ENCODE measurements at regions not wholly inside any gene's neighbourhood (a gene's known extent, or its start where the extent isn't known, plus 50 kb on each side); places are given as distances from the start of the nearest gene placed in this dataset.

DNA sequence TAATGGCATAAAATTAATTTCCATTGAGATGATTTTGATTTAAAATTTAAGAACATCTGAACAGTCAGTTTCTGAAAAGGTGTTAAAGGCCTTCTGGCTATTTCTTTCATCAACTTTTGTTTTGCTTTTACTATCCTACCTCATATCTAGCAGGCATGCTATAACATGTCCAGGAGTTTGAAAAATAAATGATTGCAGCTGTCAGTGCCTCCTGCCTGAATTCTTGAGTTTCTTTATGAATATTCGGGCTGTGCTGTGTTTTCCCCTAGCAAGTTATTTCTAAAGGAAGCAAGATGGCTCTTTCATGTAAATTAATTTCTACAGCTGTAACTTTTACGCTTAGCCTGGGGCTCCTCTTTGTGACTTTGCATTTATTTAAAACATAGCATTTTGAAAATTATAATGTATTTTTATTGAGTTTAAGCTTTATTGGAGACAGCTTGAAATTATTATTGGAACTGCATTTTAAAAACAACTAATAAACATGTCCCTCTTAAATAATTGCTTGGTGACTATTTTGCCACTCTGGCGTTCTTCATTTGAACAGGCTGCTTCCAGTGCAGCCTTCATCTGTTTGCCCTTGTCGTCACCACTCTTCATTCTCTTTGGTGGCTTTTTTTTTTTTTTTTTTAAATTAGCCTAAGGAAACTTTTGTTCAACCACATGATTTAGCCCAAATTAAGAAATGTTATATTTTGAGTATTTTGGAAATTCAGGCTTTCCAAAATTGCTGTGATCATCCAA, 1083.4 kb upstream of the LRRN3 start:
- Histone ChIP-seq H3K9me3 (ENCODE audit: control insufficient read depth in 2 of 2, insufficient read depth in 1 of 2, low read length in 1 of 2) (no peaks in the 10 kb centered on the region), H3K4me1 (ENCODE audit: control insufficient read depth in 2 of 2, insufficient read depth in 2 of 2, low read length in 2 of 2) (no peaks in the 10 kb centered on the region), H3K27ac (ENCODE audit: low read depth in 1 of 2, low read length in 1 of 2) (no peak overlapping the region), H3K27me3 (ENCODE audit: control insufficient read depth in 2 of 2, insufficient read depth in 1 of 2, low read length in 1 of 2) (no peaks in the 10 kb centered on the region), H3K4me3 (ENCODE audit: low read length in 2 of 2) (no peak overlapping the region), H3K36me3 (ENCODE audit: control insufficient read depth in 2 of 2, insufficient read depth in 2 of 2, low read length in 1 of 2) (no peaks in the 10 kb centered on the region)
- no peak for DNase-seq (ENCODE audit: low read depth in 6 of 9, low spot score in 9 of 9)
- 91% methylated on average over 4 of the region's 4 CpGs for WGBS

GRCh38 chr7:110010359-110010758, 1080.6 kb upstream of the LRRN3 start:
- Histone ChIP-seq H3K4me1 (ENCODE audit: control insufficient read depth in 2 of 2, insufficient read depth in 2 of 2, low read length in 2 of 2) (no peaks in the 10 kb centered on the region), H3K27ac (ENCODE audit: low read depth in 1 of 2, low read length in 1 of 2) (no peak overlapping the region), H3K27me3 (ENCODE audit: control insufficient read depth in 2 of 2, insufficient read depth in 1 of 2, low read length in 1 of 2) (no peaks in the 10 kb centered on the region), H3K36me3 (ENCODE audit: control insufficient read depth in 2 of 2, insufficient read depth in 2 of 2, low read length in 1 of 2) (no peaks in the 10 kb centered on the region), H3K9me3 (ENCODE audit: control insufficient read depth in 2 of 2, insufficient read depth in 1 of 2, low read length in 1 of 2) (no peaks in the 10 kb centered on the region), H3K4me3 (ENCODE audit: low read length in 2 of 2) (no peak overlapping the region)
- DNase-seq (ENCODE audit: low read depth in 6 of 9, low spot score in 9 of 9): no peak
- 64% methylated on average over 3 of the region's 3 CpGs for WGBS

DNA sequence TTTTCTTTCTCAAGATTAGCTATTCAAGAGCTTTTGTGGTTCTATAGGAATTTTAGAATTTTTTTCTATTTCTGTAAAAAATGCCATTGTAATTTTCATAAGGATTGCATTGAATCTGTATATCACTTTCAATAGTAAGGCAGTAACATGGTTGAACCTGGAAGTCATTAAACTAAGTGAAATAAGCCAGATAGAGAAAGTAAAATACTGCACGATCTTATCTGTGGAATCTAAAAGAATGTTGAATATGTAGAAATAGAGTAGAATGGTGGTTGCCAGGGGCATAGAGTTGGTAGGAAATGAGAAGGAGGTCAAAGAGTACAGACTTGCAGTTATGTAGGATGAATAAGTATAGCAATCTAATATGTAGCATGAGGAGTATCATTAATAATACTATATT, 1073.5 kb upstream of the LRRN3 start:
- WGBS: 89% methylated on average over 1 of the region's 1 CpG

GRCh38 chr7:110027385-110027784, 1063.5 kb upstream of the LRRN3 start:
- Histone ChIP-seq H3K4me3 (ENCODE audit: low read length in 2 of 2) (no peak overlapping the region), H3K9me3 (ENCODE audit: control insufficient read depth in 2 of 2, insufficient read depth in 1 of 2, low read length in 1 of 2) (no peaks in the 10 kb centered on the region), H3K27ac (ENCODE audit: low read depth in 1 of 2, low read length in 1 of 2) (no peak overlapping the region), H3K4me1 (ENCODE audit: control insufficient read depth in 2 of 2, insufficient read depth in 2 of 2, low read length in 2 of 2) (no peaks in the 10 kb centered on the region), H3K27me3 (ENCODE audit: control insufficient read depth in 2 of 2, insufficient read depth in 1 of 2, low read length in 1 of 2) (no peaks in the 10 kb centered on the region), H3K36me3 (ENCODE audit: control insufficient read depth in 2 of 2, insufficient read depth in 2 of 2, low read length in 1 of 2) (no peaks in the 10 kb centered on the region)
- 90% methylated on average over 3 of the region's 3 CpGs for WGBS
- no peak for DNase-seq (ENCODE audit: low read depth in 6 of 9, low spot score in 9 of 9)

More for the DNA sequence above, 1073.5 kb upstream of the LRRN3 start:
- no peaks in the 10 kb centered on the region for H3K36me3 ChIP-seq (ENCODE audit: control insufficient read depth in 2 of 2, insufficient read depth in 2 of 2, low read length in 1 of 2)
- DNase-seq (ENCODE audit: low read depth in 6 of 9, low spot score in 9 of 9): no peak
- no peaks in the 10 kb centered on the region for H3K27me3 ChIP-seq (ENCODE audit: control insufficient read depth in 2 of 2, insufficient read depth in 1 of 2, low read length in 1 of 2)
- H3K27ac ChIP-seq (ENCODE audit: low read depth in 1 of 2, low read length in 1 of 2): no peak overlapping the region
- no peaks in the 10 kb centered on the region for H3K4me1 ChIP-seq (ENCODE audit: control insufficient read depth in 2 of 2, insufficient read depth in 2 of 2, low read length in 2 of 2)
- no peaks in the 10 kb centered on the region for H3K9me3 ChIP-seq (ENCODE audit: control insufficient read depth in 2 of 2, insufficient read depth in 1 of 2, low read length in 1 of 2)
- no peak overlapping the region for H3K4me3 ChIP-seq (ENCODE audit: low read length in 2 of 2)

- 91% methylated on average over 1 of the region's 1 CpG for WGBS
- no peaks in the 10 kb centered on the region for H3K36me3 ChIP-seq (ENCODE audit: control insufficient read depth in 2 of 2, insufficient read depth in 2 of 2, low read length in 1 of 2)
- peaks cover 0 to 5% of the 10 kb centered on the region in 2 donors for H3K9me3 ChIP-seq (ENCODE audit: control insufficient read depth in 2 of 2, insufficient read depth in 1 of 2, low read length in 1 of 2)
- H3K27me3 ChIP-seq (ENCODE audit: control insufficient read depth in 2 of 2, insufficient read depth in 1 of 2, low read length in 1 of 2): no peaks in the 10 kb centered on the region
- H3K4me3 ChIP-seq (ENCODE audit: low read length in 2 of 2): no peak overlapping the region
- no peak overlapping the region for H3K27ac ChIP-seq (ENCODE audit: low read depth in 1 of 2, low read length in 1 of 2)
- DNase-seq (ENCODE audit: low read depth in 6 of 9, low spot score in 9 of 9): no peak
- H3K4me1 ChIP-seq (ENCODE audit: control insufficient read depth in 2 of 2, insufficient read depth in 2 of 2, low read length in 2 of 2): no peaks in the 10 kb centered on the region
These were observed 1047.4 kb upstream of the LRRN3 start for GRCh38 chr7:110043519-110043918.

DNA sequence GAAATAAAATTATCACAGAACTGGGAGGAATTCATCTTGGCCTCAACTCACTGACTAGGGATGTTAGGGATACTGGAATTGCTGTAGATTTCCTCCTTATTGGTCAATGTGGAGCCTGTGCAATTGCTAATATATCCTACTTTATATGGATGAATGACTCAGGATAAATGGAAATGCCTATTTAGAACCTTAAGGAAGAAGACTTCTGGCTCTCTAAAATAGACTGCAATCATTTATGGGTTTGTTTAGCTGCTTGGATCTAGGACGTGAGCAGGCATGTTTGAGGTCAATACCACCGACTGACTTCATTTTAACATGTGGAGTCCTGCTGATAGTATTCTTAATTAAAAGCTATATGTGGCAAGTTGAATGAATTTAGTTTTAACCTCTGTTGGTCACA, 1040.1 kb upstream of the LRRN3 start:
- H3K27ac ChIP-seq (ENCODE audit: low read depth in 1 of 2, low read length in 1 of 2): no peak overlapping the region
- no peak overlapping the region for H3K4me3 ChIP-seq (ENCODE audit: low read length in 2 of 2)
- no peaks in the 10 kb centered on the region for H3K4me1 ChIP-seq (ENCODE audit: control insufficient read depth in 2 of 2, insufficient read depth in 2 of 2, low read length in 2 of 2)
- H3K27me3 ChIP-seq (ENCODE audit: control insufficient read depth in 2 of 2, insufficient read depth in 1 of 2, low read length in 1 of 2): no peaks in the 10 kb centered on the region
- no peak for DNase-seq (ENCODE audit: low read depth in 6 of 9, low spot score in 9 of 9)
- H3K9me3 ChIP-seq (ENCODE audit: control insufficient read depth in 2 of 2, insufficient read depth in 1 of 2, low read length in 1 of 2): no peaks in the 10 kb centered on the region
- 87% methylated on average over 2 of the region's 2 CpGs for WGBS
- H3K36me3 ChIP-seq (ENCODE audit: control insufficient read depth in 2 of 2, insufficient read depth in 2 of 2, low read length in 1 of 2): no peaks in the 10 kb centered on the region

DNA sequence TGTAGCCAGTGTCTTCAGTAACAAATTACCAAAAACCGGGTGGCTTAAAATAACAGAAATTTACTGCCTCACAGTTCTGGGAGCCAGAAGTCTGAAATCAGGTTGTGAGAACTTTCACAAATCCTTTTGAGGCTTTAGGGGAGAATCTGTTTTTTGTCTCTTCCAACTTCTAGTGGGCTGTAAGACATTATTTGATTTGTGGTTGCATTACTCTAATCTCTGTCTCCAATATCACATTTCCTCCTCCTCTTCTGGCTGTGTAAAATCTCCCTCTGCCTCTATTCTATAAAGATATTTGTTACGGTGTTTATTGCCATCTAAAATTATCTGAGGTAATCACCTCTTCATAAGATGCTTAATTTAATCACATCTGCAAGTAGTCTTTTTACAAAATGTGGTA, 1039.6 kb upstream of the LRRN3 start:
- no peak overlapping the region for H3K4me3 ChIP-seq (ENCODE audit: low read length in 2 of 2)
- no peak overlapping the region for H3K27ac ChIP-seq (ENCODE audit: low read depth in 1 of 2, low read length in 1 of 2)

GRCh38 chr7:110056331-110056730, 1034.6 kb upstream of the LRRN3 start:
- Histone ChIP-seq H3K9me3 (ENCODE audit: control insufficient read depth in 2 of 2, insufficient read depth in 1 of 2, low read length in 1 of 2) (no peaks in the 10 kb centered on the region), H3K27ac (ENCODE audit: low read depth in 1 of 2, low read length in 1 of 2) (no peak overlapping the region), H3K36me3 (ENCODE audit: control insufficient read depth in 2 of 2, insufficient read depth in 2 of 2, low read length in 1 of 2) (no peaks in the 10 kb centered on the region), H3K27me3 (ENCODE audit: control insufficient read depth in 2 of 2, insufficient read depth in 1 of 2, low read length in 1 of 2) (no peaks in the 10 kb centered on the region), H3K4me3 (ENCODE audit: low read length in 2 of 2) (no peak overlapping the region), H3K4me1 (ENCODE audit: control insufficient read depth in 2 of 2, insufficient read depth in 2 of 2, low read length in 2 of 2) (no peaks in the 10 kb centered on the region)
- 92% methylated on average over 3 of the region's 3 CpGs for WGBS
- no peak for DNase-seq (ENCODE audit: low read depth in 6 of 9, low spot score in 9 of 9)

More for the DNA sequence above, 1039.6 kb upstream of the LRRN3 start:
- no peak for DNase-seq (ENCODE audit: low read depth in 6 of 9, low spot score in 9 of 9)
- H3K9me3 ChIP-seq (ENCODE audit: control insufficient read depth in 2 of 2, insufficient read depth in 1 of 2, low read length in 1 of 2): no peaks in the 10 kb centered on the region
- WGBS: 85% methylated on average over 2 of the region's 2 CpGs
- H3K4me1 ChIP-seq (ENCODE audit: control insufficient read depth in 2 of 2, insufficient read depth in 2 of 2, low read length in 2 of 2): no peaks in the 10 kb centered on the region
- H3K27me3 ChIP-seq (ENCODE audit: control insufficient read depth in 2 of 2, insufficient read depth in 1 of 2, low read length in 1 of 2): no peaks in the 10 kb centered on the region
- no peaks in the 10 kb centered on the region for H3K36me3 ChIP-seq (ENCODE audit: control insufficient read depth in 2 of 2, insufficient read depth in 2 of 2, low read length in 1 of 2)

GRCh38 chr7:110058401-110058800, 1032.5 kb upstream of the LRRN3 start:
- no peaks in the 10 kb centered on the region for H3K27me3 ChIP-seq (ENCODE audit: control insufficient read depth in 2 of 2, insufficient read depth in 1 of 2, low read length in 1 of 2)
- no peak overlapping the region for H3K4me3 ChIP-seq (ENCODE audit: low read length in 2 of 2)
- no peak overlapping the region for H3K27ac ChIP-seq (ENCODE audit: low read depth in 1 of 2, low read length in 1 of 2)
- DNase-seq (ENCODE audit: low read depth in 6 of 9, low spot score in 9 of 9): no peak
- WGBS: 92% methylated on average over 1 of the region's 1 CpG
- no peaks in the 10 kb centered on the region for H3K9me3 ChIP-seq (ENCODE audit: control insufficient read depth in 2 of 2, insufficient read depth in 1 of 2, low read length in 1 of 2)
- H3K4me1 ChIP-seq (ENCODE audit: control insufficient read depth in 2 of 2, insufficient read depth in 2 of 2, low read length in 2 of 2): no peaks in the 10 kb centered on the region
- no peaks in the 10 kb centered on the region for H3K36me3 ChIP-seq (ENCODE audit: control insufficient read depth in 2 of 2, insufficient read depth in 2 of 2, low read length in 1 of 2)
